K562 (cell line): ENCODE measurements at regions not wholly inside any gene's neighbourhood (a gene's known extent, or its start where the extent isn't known, plus 50 kb on each side); places are given as distances from the start of the nearest gene placed in this dataset.

Experiments
- ATAC-seq: fragments of 200-7000 bp; cut with Tn5 transposase; 3 replicates; pipeline ENCODE4 v1.9.1; 2020; ENCODE audit warnings: moderate library complexity
- BruUV-seq: library from RNA; stranded (reverse); fragments of 400-500 nt; replicated peaks from 2 replicates; lab custom pipeline; 2021; lab: Mats Ljungman, UMichigan
- CTCF ChIA-PET: fragments of 300-600 bp; formaldehyde crosslinking; extraction: SDS; loops from one replicate; lab custom pipeline; 2021; ENCODE audit warnings: low intra/inter-chr PET ratio; lab: Yijun Ruan, JAX
- POLR2A ChIA-PET: fragments of 300-600, 350-650 bp; sonication (Branson Sonifier 250); formaldehyde crosslinking; extraction: SDS; loops from one replicate; lab custom pipeline; 2021; ENCODE audit warnings: antibody characterized with exemption, inconsistent platforms; lab: Yijun Ruan, JAX
- DNase-seq, 4 experiments: peaks; one replicate each; pipeline versions ENCODE4 v3.0.0 to v3.0.0-alpha.2; 2011 to 2018; ENCODE audit warnings: low spot score in 3 of 4, mixed read lengths in 3 of 4; ENCODE audit errors: extremely low read depth in 1 of 4
- FAIRE-seq: peaks from 2 replicates; lab custom pipeline; 2011; peaks lifted over from hg19 to GRCh38; lab: Jason Lieb, UNC
- H2AFZ ChIP-seq: 2 replicates; pipeline ENCODE4 v1.6.0; 2011; ENCODE audit warnings: low read depth, low read length, control low read depth, inconsistent platforms
- H3K27ac ChIP-seq: fragments of 200-600 bp; 3 replicates; pipeline ENCODE4 v1.8.0; 2011; ENCODE audit warnings: low read depth, mild to moderate bottlenecking, control low read depth, inconsistent platforms, low read length, moderate library complexity, mixed read lengths; ENCODE audit errors: extremely low read depth
- H3K27me3 ChIP-seq, 2 experiments: fragments of 300-600 bp in 1 of 2; 2 replicates in 1 of 2; 3 replicates in 1 of 2; pipeline versions ENCODE4 v1.6.0 to v1.8.0; 2011; ENCODE audit warnings: inconsistent platforms in 2 of 2, low read length in 2 of 2, mild to moderate bottlenecking in 1 of 2, mixed read lengths in 1 of 2, moderate library complexity in 1 of 2; ENCODE audit not compliant: control insufficient read depth in 2 of 2, insufficient read depth in 2 of 2
- H3K36me3 ChIP-seq: fragments of 300-600 bp; 3 replicates; pipeline ENCODE4 v1.8.0; 2011; ENCODE audit warnings: mild to moderate bottlenecking, low read length, inconsistent platforms; ENCODE audit not compliant: control insufficient read depth, insufficient read depth
- H3K4me1 ChIP-seq, 2 experiments: fragments of 200-600 bp in 1 of 2; replicated peaks in 1 of 2; 2 replicates in 1 of 2; 3 replicates in 1 of 2; pipeline versions ENCODE4 v1.5.1 to v1.8.0; 2011; ENCODE audit warnings: inconsistent platforms in 2 of 2, low read length in 2 of 2, mild to moderate bottlenecking in 1 of 2, mixed read lengths in 1 of 2, moderate library complexity in 1 of 2; ENCODE audit not compliant: control insufficient read depth in 2 of 2, insufficient read depth in 2 of 2
- H3K4me2 ChIP-seq: 2 replicates; pipeline ENCODE4 v1.6.1; 2011; ENCODE audit warnings: low read length, control low read depth, inconsistent platforms, mixed read lengths; ENCODE audit not compliant: insufficient read depth
- H3K4me3 ChIP-seq: fragments of 200-600 bp; sonication (generic), shearing (Covaris generic); 2 replicates; pipeline ENCODE4 v1.5.1; 2016; ENCODE audit warnings: control low read depth, inconsistent platforms
- H3K79me2 ChIP-seq: fragments of 200-600 bp; 3 replicates; pipeline ENCODE4 v1.8.0; 2011; ENCODE audit warnings: low read length, inconsistent platforms; ENCODE audit not compliant: control insufficient read depth, insufficient read depth
- H3K9ac ChIP-seq, 2 experiments: 2 replicates each; pipeline versions ENCODE4 v1.6.0 to v1.6.1; 2011; ENCODE audit warnings: low read depth in 2 of 2, low read length in 2 of 2, control low read depth in 1 of 2, inconsistent platforms in 1 of 2, mild to moderate bottlenecking in 1 of 2, mixed read lengths in 1 of 2; ENCODE audit not compliant: insufficient read depth in 1 of 2
- H3K9me1 ChIP-seq: one replicate; pipeline ENCODE4 v1.6.0; 2011; ENCODE audit warnings: inconsistent platforms, mild to moderate bottlenecking, low read length, moderate library complexity; ENCODE audit not compliant: control insufficient read depth, insufficient read depth
- H3K9me3 ChIP-seq: replicated peaks from 2 replicates; pipeline ENCODE4 v1.5.1; 2011; ENCODE audit warnings: low read depth, low read length, inconsistent platforms; ENCODE audit not compliant: control insufficient read depth, insufficient read depth
- H4K20me1 ChIP-seq: replicated peaks from 2 replicates; pipeline ENCODE4 v1.6.1; 2011; ENCODE audit warnings: low read length, inconsistent platforms, mixed read lengths; ENCODE audit not compliant: control insufficient read depth, insufficient read depth
- CBX1 ChIP-seq: sonication (generic); IDR thresholded peaks from 2 replicates; pipeline ENCODE4 v1.6.1; 2016; ENCODE audit warnings: antibody characterized with exemption, low read depth, mild to moderate bottlenecking
- CBX2 ChIP-seq: fragments of 200-600 bp; sonication (generic); IDR thresholded peaks from one replicate; pipeline ENCODE4 v1.6.1; 2012; ENCODE audit warnings: mild to moderate bottlenecking, low read length, inconsistent platforms; ENCODE audit not compliant: insufficient read depth, poor library complexity, severe bottlenecking
- DPF2 ChIP-seq: fragments of 450-650 bp; IDR thresholded peaks from 2 replicates; pipeline ENCODE4 v1.6.1; 2016
- HMG20B ChIP-seq: fragments of 250-450 bp; sonication (Bioruptor Pico); IDR thresholded peaks from 2 replicates; pipeline ENCODE4 v1.5.0; 2021; ENCODE audit warnings: mild to moderate bottlenecking
- KDM2B ChIP-seq: fragments of 250-450 bp; sonication (Bioruptor Pico); IDR thresholded peaks from 2 replicates; pipeline ENCODE4 v1.8.0; 2021; ENCODE audit warnings: mild to moderate bottlenecking, moderate library complexity
- MECOM ChIP-seq: fragments of 250-450 bp; sonication (Bioruptor Pico); IDR thresholded peaks from 2 replicates; pipeline ENCODE4 v1.8.0; 2022; ENCODE audit warnings: inconsistent platforms
- PCBP2 ChIP-seq: fragments of 200-400 bp; formaldehyde crosslinking; IDR thresholded peaks from 2 replicates; pipeline ENCODE4 v1.6.1; 2018; ENCODE audit warnings: low read length, low read depth, mild to moderate bottlenecking, moderate library complexity; ENCODE audit not compliant: poor library complexity, severe bottlenecking
- PRMT5 ChIP-seq: sonication (generic); formaldehyde crosslinking; IDR thresholded peaks from 2 replicates; pipeline ENCODE4 v1.5.0; 2020; ENCODE audit warnings: missing genetic modification reagents
- RBM25 ChIP-seq: fragments of 200-400 bp; formaldehyde crosslinking; IDR thresholded peaks from 2 replicates; pipeline ENCODE4 v1.6.1; 2018; ENCODE audit warnings: low read length, low read depth, moderate library complexity; ENCODE audit not compliant: severe bottlenecking
- SFPQ ChIP-seq: fragments of 200-400 bp; formaldehyde crosslinking; IDR thresholded peaks from 2 replicates; pipeline ENCODE4 v1.6.1; 2017; ENCODE audit warnings: mild to moderate bottlenecking, low read depth, low read length, moderate library complexity
- SMC3 ChIP-seq: conservative IDR thresholded peaks from 2 replicates; pipeline ENCODE4 v1.6.1; 2011; ENCODE audit warnings: low read depth, low read length, improper control_type of control experiment; ENCODE audit not compliant: insufficient read depth
- SPI1 ChIP-seq: IDR thresholded peaks from 2 replicates; pipeline ENCODE4 v1.6.1; 2011; ENCODE audit warnings: low read depth, low read length, control low read depth, borderline replicate concordance
- SUPT5H ChIP-seq: fragments of 450-650 bp; IDR thresholded peaks from 2 replicates; pipeline ENCODE4 v1.6.1; 2016
- TEAD2 ChIP-seq: fragments of 450-650 bp; IDR thresholded peaks from 2 replicates; pipeline ENCODE4 v1.6.1; 2016; ENCODE audit warnings: missing genetic modification characterization, control low read depth, missing compliant biosample characterization
- ZFP91 ChIP-seq: sonication (generic); formaldehyde crosslinking; IDR thresholded peaks from 2 replicates; pipeline ENCODE4 v1.8.0; 2022; ENCODE audit warnings: mild to moderate bottlenecking, missing genetic modification reagents
- ZFPM2 ChIP-seq: fragments of 250-450 bp; sonication (Bioruptor Pico); IDR thresholded peaks from 2 replicates; pipeline ENCODE4 v1.5.1; 2022; ENCODE audit warnings: mild to moderate bottlenecking
- ZNF239 ChIP-seq: fragments of 250-450 bp; sonication (Bioruptor Pico); IDR thresholded peaks from 2 replicates; pipeline ENCODE4 v1.4.0; 2020; ENCODE audit warnings: mild to moderate bottlenecking
- WGBS: fragments of 100-300 bp; shearing (Covaris generic); methylation state at CpG from one replicate; pipeline ENCODE4 v1.1.6; 2016; ENCODE audit warnings: low coverage, mixed read lengths; ENCODE audit not compliant: insufficient coverage; ENCODE audit errors: missing lambda C conversion rate; 5-methylcytosine and 5-hydroxymethylcytosine counted together
- in situ Hi-C: fragments of 300-500 bp; cut with MboI; formaldehyde crosslinking; loops from 4 replicates; pipeline ENCODE4 v1.15.0; 2018; ENCODE audit warnings: inconsistent platforms, mixed read lengths
- intact Hi-C: fragments of 100-400 bp; cut with micrococcal nuclease; formaldehyde crosslinking; loops from 2 replicates; pipeline ENCODE4 v1.14.2; 2022
- TF ChIP-seq, protein P1 (sequence below): fragments of 200-800 bp; sonication (Bioruptor generic); IDR thresholded peaks from 2 replicates; pipeline ENCODE4 v1.6.1; 2017; ENCODE audit warnings: missing genetic modification characterization, missing compliant biosample characterization

DNA sequence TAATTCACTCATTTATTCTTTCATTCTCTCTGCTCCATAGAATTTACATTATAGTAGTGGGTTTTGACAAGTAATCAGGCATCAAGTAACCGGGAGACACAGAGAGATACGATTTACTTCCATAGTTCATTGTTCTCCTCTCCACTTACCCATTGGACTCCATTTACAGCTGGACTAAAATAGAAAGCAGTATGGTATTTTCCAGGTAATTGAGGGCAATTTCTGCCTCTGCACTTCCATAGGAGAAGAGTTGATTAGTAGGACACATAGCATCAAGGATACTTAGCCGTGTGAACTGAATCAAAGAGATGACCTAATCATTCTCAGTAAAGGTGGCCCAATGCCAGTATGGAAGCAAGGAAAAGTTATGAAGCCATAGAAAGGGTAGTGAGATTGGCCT is 244.4 kb downstream of the COX7C start (continued):
- TF ChIP-seq HMG20B (CRISPR knock-in tag) (no peak), TEAD2 (tag) (no peak), MECOM (CRISPR knock-in tag) (no peak), SFPQ (no peak)

DNA sequence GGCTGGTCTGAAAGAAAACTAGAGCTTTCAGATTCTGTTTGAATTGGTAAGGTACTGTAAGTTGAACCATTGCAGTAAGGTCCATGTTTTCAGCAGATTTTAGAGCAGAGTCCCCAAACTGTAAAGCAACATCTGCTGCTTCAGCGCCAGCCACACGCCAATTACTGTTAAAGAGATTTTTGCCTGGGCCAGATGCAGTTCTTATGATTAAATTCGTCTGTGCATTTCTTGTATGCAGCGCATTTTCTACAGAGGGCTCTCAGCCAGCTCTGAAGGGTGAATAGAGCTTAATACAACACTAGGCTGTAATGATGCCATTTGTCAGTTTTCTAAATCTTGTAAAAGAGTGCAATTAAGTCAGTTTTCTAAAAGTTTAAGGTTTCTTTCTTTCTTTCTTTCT is 246.3 kb downstream of the COX7C start:
- H3K4me2 ChIP-seq: no peak overlapping the region
- FAIRE-seq: no peak
- POLR2A ChIA-PET: no interaction called here
- 3% methylated on average over 4 of the region's 4 CpGs for WGBS
- no peak for DNase-seq
- H4K20me1 ChIP-seq: no peaks in the 10 kb centered on the region
- no peaks in the 10 kb centered on the region for H3K9me3 ChIP-seq
- CTCF ChIA-PET: no interaction called here
- H3K27ac ChIP-seq: no peak overlapping the region
- H3K79me2 ChIP-seq: no peaks in the 10 kb centered on the region
- H2AFZ ChIP-seq: no peak overlapping the region
- no peaks in the 10 kb centered on the region for H3K4me1 ChIP-seq
- H3K27me3 ChIP-seq: no peaks in the 10 kb centered on the region
- H3K9me1 ChIP-seq: no peaks in the 10 kb centered on the region
- in situ Hi-C loops (no loop called here), intact Hi-C loops (no loop called here)
- ATAC-seq: no peak
- no TSS peak for BruUV-seq
- no peak overlapping the region for H3K9ac ChIP-seq
- no peak overlapping the region for H3K4me3 ChIP-seq
- H3K36me3 ChIP-seq: no peaks in the 10 kb centered on the region
- TF ChIP-seq SUPT5H (no peak), PRMT5 (CRISPR knock-in tag) (no peak), DPF2 (no peak), CBX1 (no peak), RBM25 (no peak), SPI1 (no peak), ZFP91 (no peak), SMC3 (no peak), KDM2B (CRISPR knock-in tag) (no peak), CBX2 (no peak), PCBP2 (no peak), ZFPM2 (CRISPR knock-in tag) (no peak), ZNF239 (no peak)
- TF ChIP-seq, protein P1, sequence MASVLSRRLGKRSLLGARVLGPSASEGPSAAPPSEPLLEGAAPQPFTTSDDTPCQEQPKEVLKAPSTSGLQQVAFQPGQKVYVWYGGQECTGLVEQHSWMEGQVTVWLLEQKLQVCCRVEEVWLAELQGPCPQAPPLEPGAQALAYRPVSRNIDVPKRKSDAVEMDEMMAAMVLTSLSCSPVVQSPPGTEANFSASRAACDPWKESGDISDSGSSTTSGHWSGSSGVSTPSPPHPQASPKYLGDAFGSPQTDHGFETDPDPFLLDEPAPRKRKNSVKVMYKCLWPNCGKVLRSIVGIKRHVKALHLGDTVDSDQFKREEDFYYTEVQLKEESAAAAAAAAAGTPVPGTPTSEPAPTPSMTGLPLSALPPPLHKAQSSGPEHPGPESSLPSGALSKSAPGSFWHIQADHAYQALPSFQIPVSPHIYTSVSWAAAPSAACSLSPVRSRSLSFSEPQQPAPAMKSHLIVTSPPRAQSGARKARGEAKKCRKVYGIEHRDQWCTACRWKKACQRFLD (CRISPR knock-in tag): no peak
